PC-3 (cell line): ENCODE measurements at regions not wholly inside any gene's neighbourhood (a gene's known extent, or its start where the extent isn't known, plus 50 kb on each side); places are given as distances from the start of the nearest gene placed in this dataset.

ENCODE experiments used
- ATAC-seq: fragments of 200-7000 bp; cut with Tn5 transposase; 2 replicates; pipeline ENCODE4 v1.9.1; 2020; ENCODE audit warnings: mild to moderate bottlenecking, moderate library complexity
- BruUV-seq: library from RNA; stranded (reverse); fragments of 400-500 nt; replicated peaks from 2 replicates; lab custom pipeline; 2021; lab: Mats Ljungman, UMichigan
- CTCF ChIA-PET: fragments of 300-600 bp; sonication (Branson Sonifier 250); formaldehyde crosslinking; loops from one replicate; lab custom pipeline; 2022; ENCODE audit warnings: antibody characterized with exemption; lab: Charles Lee
- POLR2A ChIA-PET: fragments of 300-600 bp; sonication (Branson Sonifier 250); formaldehyde crosslinking; loops from one replicate; lab custom pipeline; 2022; ENCODE audit warnings: antibody characterized with exemption; ENCODE audit not compliant: unreplicated experiment; lab: Charles Lee
- DNase-seq: peaks from one replicate; pipeline ENCODE4 v3.0.0-alpha.2; 2015
- H2AFZ ChIP-seq: fragments of 300-600 bp; sonication (generic); 2 replicates; pipeline ENCODE4 v1.6.0; 2016; ENCODE audit warnings: antibody characterized with exemption, low read length
- H3F3A ChIP-seq: fragments of 300-600 bp; sonication (generic); one replicate; pipeline ENCODE4 v1.6.0; 2017; ENCODE audit warnings: antibody characterized with exemption, low read length, control low read depth, mild to moderate bottlenecking; ENCODE audit not compliant: unreplicated experiment
- H3K27ac ChIP-seq: fragments of 300-600 bp; sonication (generic); 2 replicates; pipeline ENCODE4 v1.5.1; 2016; ENCODE audit warnings: mild to moderate bottlenecking, low read length
- H3K27me3 ChIP-seq: fragments of 300-600 bp; sonication (generic); 2 replicates; pipeline ENCODE4 v1.6.1; 2016; ENCODE audit warnings: low read length, mixed read lengths
- H3K36me3 ChIP-seq: fragments of 300-600 bp; sonication (generic); 2 replicates; pipeline ENCODE4 v1.6.1; 2016; ENCODE audit warnings: low read depth, mixed run types, low read length, mixed read lengths
- H3K4me1 ChIP-seq: fragments of 300-600 bp; sonication (generic); 2 replicates; pipeline ENCODE4 v1.5.1; 2016; ENCODE audit warnings: low read length; ENCODE audit not compliant: insufficient read depth
- H3K4me2 ChIP-seq: fragments of 300-600 bp; sonication (generic); 2 replicates; pipeline ENCODE4 v1.6.0; 2016; ENCODE audit warnings: low read length
- H3K4me3 ChIP-seq: fragments of 300-600 bp; sonication (generic); 2 replicates; pipeline ENCODE4 v1.5.1; 2016; ENCODE audit warnings: mild to moderate bottlenecking, low read length, mixed read lengths
- H3K79me2 ChIP-seq: fragments of 300-600 bp; sonication (generic); 2 replicates; pipeline ENCODE4 v1.6.1; 2017; ENCODE audit warnings: low read length, mixed read lengths
- H3K9ac ChIP-seq: fragments of 300-600 bp; sonication (generic); 2 replicates; pipeline ENCODE4 v1.6.0; 2016; ENCODE audit warnings: mild to moderate bottlenecking, low read length
- H3K9me2 ChIP-seq: fragments of 300-600 bp; sonication (generic); replicated peaks from 2 replicates; pipeline ENCODE4 v1.6.1; 2016; ENCODE audit warnings: mixed run types, low read length, mixed read lengths
- H3K9me3 ChIP-seq: fragments of 300-600 bp; sonication (generic); 2 replicates; pipeline ENCODE4 v1.6.1; 2016; ENCODE audit warnings: low read length, mixed read lengths
- H4K20me1 ChIP-seq: fragments of 300-600 bp; sonication (generic); 2 replicates; pipeline ENCODE4 v1.6.1; 2016; ENCODE audit warnings: low read length, mixed read lengths
- EZH2 ChIP-seq: fragments of 300-600 bp; sonication (generic); IDR thresholded peaks from one replicate; pipeline ENCODE4 v1.6.1; 2017; ENCODE audit warnings: antibody characterized with exemption, mild to moderate bottlenecking, low read length; ENCODE audit not compliant: unreplicated experiment
- EZH2phosphoT487 ChIP-seq: fragments of 300-600 bp; sonication (generic); IDR thresholded peaks from 2 replicates; pipeline ENCODE4 v1.6.1; 2018; ENCODE audit warnings: mild to moderate bottlenecking, antibody characterized with exemption, low read length, borderline replicate concordance
- intact Hi-C: fragments of 100-400 bp; cut with micrococcal nuclease; formaldehyde crosslinking; loops from 2 replicates; pipeline ENCODE4 v1.9.0; 2023
- TF ChIP-seq, protein P1 (sequence below): fragments of 300-600 bp; sonication (generic); conservative IDR thresholded peaks from 2 replicates; pipeline ENCODE4 v1.5.1; 2017; ENCODE audit warnings: antibody characterized with exemption, low read depth, mild to moderate bottlenecking, low read length

DNA sequence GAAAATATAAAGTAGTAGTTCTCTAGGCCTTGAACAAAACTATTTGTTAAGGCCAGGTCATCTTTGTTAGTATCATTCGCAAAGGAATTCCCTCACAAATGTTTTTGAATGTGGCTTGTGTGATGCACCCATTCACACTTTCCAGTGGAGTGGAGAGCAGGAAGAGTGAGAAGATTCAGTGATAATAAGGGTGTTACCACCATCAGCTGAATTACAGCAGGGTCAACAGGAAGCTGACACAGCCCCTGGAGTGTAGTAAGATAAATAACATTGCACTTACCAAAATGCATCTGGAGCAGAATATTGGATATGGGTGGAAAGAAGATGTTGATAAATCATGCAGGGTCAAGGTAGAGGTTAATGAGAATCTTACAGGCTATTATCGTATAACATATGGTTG is 231.0 kb downstream of the DSC3 start:
- ChIA-PET POLR2A (no interaction called here), CTCF (no interaction called here)
- ATAC-seq = no peak
- no peak overlapping the region for H3K9ac ChIP-seq
- 0 out of 2 replicates have a peak, but pooled peaks cover 3% of the 10 kb centered on the region for H3K9me3 ChIP-seq
- no peak overlapping the region for H3K4me3 ChIP-seq
- intact Hi-C loops = no loop called here
- H3K4me1 ChIP-seq = no peaks in the 10 kb centered on the region
- no peaks in the 10 kb centered on the region for H3K9me2 ChIP-seq
- DNase-seq = no peak
- no peaks in the 10 kb centered on the region for H3K79me2 ChIP-seq
- no TSS peak for BruUV-seq
- no peaks in the 10 kb centered on the region for H3K36me3 ChIP-seq
- no peak overlapping the region for H3K4me2 ChIP-seq
- H3K27me3 ChIP-seq = no peaks in the 10 kb centered on the region; the same call in 1 of the 2 replicates
- H2AFZ ChIP-seq = no peak overlapping the region
- H3K27ac ChIP-seq = no peak overlapping the region
- H3F3A ChIP-seq = no peaks in the 10 kb centered on the region
- TF ChIP-seq, protein P1, sequence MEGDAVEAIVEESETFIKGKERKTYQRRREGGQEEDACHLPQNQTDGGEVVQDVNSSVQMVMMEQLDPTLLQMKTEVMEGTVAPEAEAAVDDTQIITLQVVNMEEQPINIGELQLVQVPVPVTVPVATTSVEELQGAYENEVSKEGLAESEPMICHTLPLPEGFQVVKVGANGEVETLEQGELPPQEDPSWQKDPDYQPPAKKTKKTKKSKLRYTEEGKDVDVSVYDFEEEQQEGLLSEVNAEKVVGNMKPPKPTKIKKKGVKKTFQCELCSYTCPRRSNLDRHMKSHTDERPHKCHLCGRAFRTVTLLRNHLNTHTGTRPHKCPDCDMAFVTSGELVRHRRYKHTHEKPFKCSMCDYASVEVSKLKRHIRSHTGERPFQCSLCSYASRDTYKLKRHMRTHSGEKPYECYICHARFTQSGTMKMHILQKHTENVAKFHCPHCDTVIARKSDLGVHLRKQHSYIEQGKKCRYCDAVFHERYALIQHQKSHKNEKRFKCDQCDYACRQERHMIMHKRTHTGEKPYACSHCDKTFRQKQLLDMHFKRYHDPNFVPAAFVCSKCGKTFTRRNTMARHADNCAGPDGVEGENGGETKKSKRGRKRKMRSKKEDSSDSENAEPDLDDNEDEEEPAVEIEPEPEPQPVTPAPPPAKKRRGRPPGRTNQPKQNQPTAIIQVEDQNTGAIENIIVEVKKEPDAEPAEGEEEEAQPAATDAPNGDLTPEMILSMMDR = no peak
- no peak for TF ChIP-seq EZH2
- TF ChIP-seq EZH2phosphoT487 = no peak
- no peaks in the 10 kb centered on the region for H4K20me1 ChIP-seq

GRCh38 chr18:30810580-30810979 is 232.0 kb downstream of the DSC3 start:
- no peaks in the 10 kb centered on the region for H4K20me1 ChIP-seq
- no TSS peak for BruUV-seq
- no peaks in the 10 kb centered on the region for H3F3A ChIP-seq
- no peak overlapping the region for H2AFZ ChIP-seq
- H3K9ac ChIP-seq = no peak overlapping the region
- ChIA-PET POLR2A (no interaction called here), CTCF (no interaction called here)
- H3K4me1 ChIP-seq = no peaks in the 10 kb centered on the region
- no peaks in the 10 kb centered on the region for H3K36me3 ChIP-seq
- no peak overlapping the region for H3K4me2 ChIP-seq
- H3K9me3 ChIP-seq = no peaks in the 10 kb centered on the region
- DNase-seq (no peak), ATAC-seq (no peak)
- no peaks in the 10 kb centered on the region for H3K79me2 ChIP-seq
- H3K4me3 ChIP-seq = no peak overlapping the region
- no peaks in the 10 kb centered on the region for H3K9me2 ChIP-seq
- intact Hi-C loops = no loop called here
- no peak overlapping the region for H3K27ac ChIP-seq
- no peaks in the 10 kb centered on the region; the same call in 1 of the 2 replicates for H3K27me3 ChIP-seq
- TF ChIP-seq, protein P1 = no peak
- no peak for TF ChIP-seq EZH2
- no peak for TF ChIP-seq EZH2phosphoT487

- Histone ChIP-seq H3K79me2 (no peaks in the 10 kb centered on the region), H3K4me1 (no peaks in the 10 kb centered on the region), H4K20me1 (no peaks in the 10 kb centered on the region), H3K4me2 (no peak overlapping the region), H2AFZ (no peak overlapping the region), H3K9me3 (no peaks in the 10 kb centered on the region), H3K27ac (no peak overlapping the region), H3K27me3 (no peaks in the 10 kb centered on the region; the same call in 1 of the 2 replicates), H3K9me2 (no peaks in the 10 kb centered on the region), H3K4me3 (no peak overlapping the region), H3K9ac (no peak overlapping the region), H3K36me3 (no peaks in the 10 kb centered on the region), H3F3A (no peaks in the 10 kb centered on the region)
- TF ChIP-seq EZH2phosphoT487 (no peak), EZH2 (no peak)
- TF ChIP-seq, protein P1 = no peak
- intact Hi-C loops = no loop called here
- POLR2A ChIA-PET = no interaction called here
- CTCF ChIA-PET = no interaction called here
- ATAC-seq (no peak), DNase-seq (no peak)
- BruUV-seq = no TSS peak
These were observed 235.7 kb downstream of the DSC3 start for GRCh38 chr18:30806823-30807222.
